HS-27A (cell line): ENCODE measurements at regions not wholly inside any gene's neighbourhood (a gene's known extent, or its start where the extent isn't known, plus 50 kb on each side); places are given as distances from the start of the nearest gene placed in this dataset.
"Not testable (repeated sequence)": the region's sequence is repeated elsewhere in the genome, so short reads cannot be mapped to it uniquely, and the experiment has no call there.

Source experiments
- DNase-seq: peaks from one replicate; pipeline ENCODE4 v3.0.0-alpha.2; 2012; ENCODE audit warnings: low read depth, missing footprints

- no peak for DNase-seq
Measured at GRCh38 chr6:50962213-50962759, 143.6 kb downstream of the TFAP2B start.

DNA sequence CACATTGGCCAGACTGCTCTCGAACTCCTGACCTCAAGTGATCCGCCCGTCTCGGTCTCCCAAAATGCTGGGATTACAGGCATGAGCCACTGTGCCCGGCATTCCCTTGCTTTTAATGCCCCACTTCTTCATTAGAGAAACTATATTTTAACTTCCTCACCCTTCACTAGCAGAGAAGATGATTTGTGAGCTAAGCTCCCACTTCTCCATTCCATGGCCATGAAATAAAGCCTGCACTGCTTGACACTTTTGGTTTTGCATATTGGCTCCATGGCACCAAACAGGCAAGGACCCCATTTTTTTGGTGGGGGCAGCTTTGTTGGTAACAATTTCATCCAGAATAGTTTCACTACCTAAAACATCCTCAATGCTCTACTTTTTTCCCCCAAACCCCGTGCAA lies 145.3 kb downstream of the TFAP2B start:
- no peak for DNase-seq

- no peak for DNase-seq
Measured at GRCh38 chr6:50965495-50965894, 146.8 kb downstream of the TFAP2B start.

GRCh38 chr6:50966532-50966931 lies 147.9 kb downstream of the TFAP2B start:
- DNase-seq = no peak

DNA sequence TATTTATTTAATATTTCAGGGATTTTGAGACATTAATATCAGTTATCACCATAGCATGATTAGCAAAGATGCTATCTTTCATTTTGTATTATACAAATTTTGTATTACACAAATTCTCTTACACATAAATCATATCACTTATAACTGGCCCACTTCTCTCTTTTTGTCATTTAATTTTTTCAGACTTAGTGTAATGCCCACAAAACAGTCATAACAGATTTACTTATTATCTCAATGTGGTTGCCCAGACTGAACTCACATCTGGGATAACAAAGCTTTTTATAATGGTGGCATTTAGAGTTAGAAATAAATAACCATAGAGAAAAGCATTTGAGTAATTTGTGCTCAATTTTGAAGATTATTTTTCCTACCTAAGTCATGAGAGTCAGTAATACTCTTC lies 148.3 kb downstream of the TFAP2B start:
- DNase-seq = no peak

DNA sequence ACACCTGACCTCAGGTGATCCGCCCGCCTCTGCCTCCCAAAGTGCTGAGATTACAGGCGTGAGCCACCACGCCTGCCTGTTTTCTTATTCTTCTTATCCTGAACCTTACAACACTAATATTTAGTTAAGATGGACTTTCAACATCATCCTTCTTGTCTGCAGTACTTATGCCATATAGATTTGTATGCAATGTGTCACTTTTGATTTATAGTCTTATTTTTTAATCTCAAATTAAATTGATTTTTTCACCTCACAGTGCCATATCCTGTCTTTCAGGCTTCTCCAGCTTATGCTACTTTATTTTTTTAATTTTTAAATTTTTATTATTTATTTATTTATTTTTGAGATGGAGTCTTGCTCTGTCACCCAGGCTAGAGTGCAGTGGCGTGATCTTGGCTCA lies 149.6 kb downstream of the TFAP2B start:
- not testable (repeated sequence) for DNase-seq

DNA sequence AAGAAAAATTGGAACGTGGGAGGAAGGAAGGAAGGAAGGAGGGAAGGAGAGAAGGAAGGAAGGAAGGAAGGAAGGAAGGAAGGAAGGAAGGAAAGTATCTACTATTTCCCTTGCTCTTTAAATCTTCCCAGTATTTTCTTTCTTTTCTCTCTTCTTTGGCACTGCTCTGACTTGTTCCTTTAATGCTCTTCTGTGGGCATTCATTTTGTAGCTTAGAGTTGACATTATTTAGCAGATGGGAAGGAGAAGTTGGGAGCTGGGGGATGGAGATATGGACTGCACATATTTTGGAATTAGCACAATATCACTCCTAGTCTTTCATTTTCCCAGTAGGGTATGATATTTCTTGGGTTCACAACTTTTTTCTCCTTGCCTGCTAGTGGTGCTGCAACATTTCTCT lies 152.2 kb downstream of the TFAP2B start:
- DNase-seq = no peak

DNA sequence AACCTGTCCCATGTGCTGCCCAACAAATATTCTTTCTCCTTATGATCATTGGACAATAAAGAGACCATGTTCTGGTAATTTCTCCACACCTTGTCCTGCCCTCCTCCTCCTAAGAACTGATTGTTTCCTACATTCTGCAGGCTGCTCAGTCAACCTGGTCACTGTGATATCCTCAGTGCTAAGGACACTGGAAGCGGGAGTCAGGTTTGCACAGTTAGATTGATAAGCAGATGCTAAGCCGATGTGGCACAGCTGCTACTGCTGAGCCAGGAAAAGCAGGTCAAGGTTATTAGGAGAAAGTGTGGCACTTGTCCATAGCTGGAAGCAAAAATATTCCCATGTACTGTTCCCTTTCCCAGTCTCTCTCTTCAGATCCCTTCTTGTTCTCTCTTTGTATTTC lies 154.8 kb downstream of the TFAP2B start:
- DNase-seq = no peak

- DNase-seq = no peak
Measured at GRCh38 chr6:50974319-50974718, 155.6 kb downstream of the TFAP2B start.

DNA sequence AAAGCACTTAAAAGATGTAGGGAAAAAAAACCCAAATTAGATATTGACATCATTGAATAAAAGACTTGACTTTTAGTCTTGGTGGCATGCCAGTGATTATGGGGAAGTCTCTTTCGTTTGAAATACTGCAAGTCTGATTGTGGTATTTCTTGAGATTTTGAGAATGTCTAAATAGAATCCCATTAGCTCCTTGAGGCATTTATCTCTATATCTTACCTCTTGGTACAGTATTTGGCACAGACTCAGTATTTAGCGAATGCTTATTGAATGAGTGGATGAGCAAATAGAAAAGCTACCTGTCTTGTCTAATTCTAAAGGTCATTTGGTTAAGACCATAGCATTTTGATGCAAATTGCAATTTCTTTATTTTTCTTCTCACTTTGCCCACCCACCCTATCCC lies 156.5 kb downstream of the TFAP2B start:
- DNase-seq = no peak

- no peak for DNase-seq
Measured at GRCh38 chr6:50976907-50977306, 158.2 kb downstream of the TFAP2B start.

- no peak for DNase-seq
Measured at GRCh38 chr6:50977796-50978195, 159.1 kb downstream of the TFAP2B start.

GRCh38 chr6:50978380-50979170 lies 159.9 kb downstream of the TFAP2B start:
- DNase-seq = no peak

DNA sequence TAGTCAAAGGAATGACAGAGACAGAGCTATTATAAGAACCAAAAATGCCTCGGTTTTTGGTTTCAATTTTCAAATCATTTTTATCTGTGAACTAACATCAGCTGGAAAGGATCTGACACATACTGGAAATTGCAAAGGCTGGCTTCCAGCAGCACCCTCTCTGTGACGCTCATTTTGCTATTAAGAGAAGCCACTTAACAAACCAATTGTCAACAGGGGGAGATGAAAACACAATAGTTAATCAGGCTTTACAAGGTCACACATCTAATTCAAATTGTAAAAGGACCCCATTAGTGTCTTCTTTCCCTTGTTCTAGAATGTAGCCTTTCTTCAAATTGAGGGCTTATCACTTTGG lies 160.5 kb downstream of the TFAP2B start:
- no peak for DNase-seq

DNA sequence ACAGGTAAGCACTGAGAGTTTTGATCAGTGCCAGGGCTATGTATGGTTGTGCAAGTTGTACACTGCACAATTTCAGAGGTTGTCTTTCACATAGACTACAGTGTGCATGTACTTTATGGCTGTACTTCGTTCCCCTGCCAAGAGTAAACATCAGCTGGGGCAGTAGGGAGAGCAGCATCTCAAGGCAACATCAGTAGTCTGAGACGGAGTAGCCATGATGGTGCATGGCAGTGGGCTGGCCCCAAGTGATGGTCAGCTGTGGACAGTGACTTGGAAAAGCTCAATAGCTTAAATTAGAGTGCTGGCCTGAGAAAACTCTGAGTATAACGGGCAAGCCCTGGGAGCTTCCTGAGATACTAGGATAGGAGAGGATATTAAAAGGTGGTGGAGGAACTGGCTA lies 165.5 kb downstream of the TFAP2B start:
- DNase-seq = no peak

GRCh38 chr6:50986319-50986718 lies 167.6 kb downstream of the TFAP2B start:
- DNase-seq = peak; percentile 4

GRCh38 chr6:50989123-50989522 lies 170.5 kb downstream of the TFAP2B start:
- DNase-seq = no peak

- peak; percentile 8 for DNase-seq
Measured at GRCh38 chr6:50990750-50991446, 172.2 kb downstream of the TFAP2B start.

- DNase-seq = no peak
Measured at GRCh38 chr6:50992232-50992631, 173.6 kb downstream of the TFAP2B start.

DNA sequence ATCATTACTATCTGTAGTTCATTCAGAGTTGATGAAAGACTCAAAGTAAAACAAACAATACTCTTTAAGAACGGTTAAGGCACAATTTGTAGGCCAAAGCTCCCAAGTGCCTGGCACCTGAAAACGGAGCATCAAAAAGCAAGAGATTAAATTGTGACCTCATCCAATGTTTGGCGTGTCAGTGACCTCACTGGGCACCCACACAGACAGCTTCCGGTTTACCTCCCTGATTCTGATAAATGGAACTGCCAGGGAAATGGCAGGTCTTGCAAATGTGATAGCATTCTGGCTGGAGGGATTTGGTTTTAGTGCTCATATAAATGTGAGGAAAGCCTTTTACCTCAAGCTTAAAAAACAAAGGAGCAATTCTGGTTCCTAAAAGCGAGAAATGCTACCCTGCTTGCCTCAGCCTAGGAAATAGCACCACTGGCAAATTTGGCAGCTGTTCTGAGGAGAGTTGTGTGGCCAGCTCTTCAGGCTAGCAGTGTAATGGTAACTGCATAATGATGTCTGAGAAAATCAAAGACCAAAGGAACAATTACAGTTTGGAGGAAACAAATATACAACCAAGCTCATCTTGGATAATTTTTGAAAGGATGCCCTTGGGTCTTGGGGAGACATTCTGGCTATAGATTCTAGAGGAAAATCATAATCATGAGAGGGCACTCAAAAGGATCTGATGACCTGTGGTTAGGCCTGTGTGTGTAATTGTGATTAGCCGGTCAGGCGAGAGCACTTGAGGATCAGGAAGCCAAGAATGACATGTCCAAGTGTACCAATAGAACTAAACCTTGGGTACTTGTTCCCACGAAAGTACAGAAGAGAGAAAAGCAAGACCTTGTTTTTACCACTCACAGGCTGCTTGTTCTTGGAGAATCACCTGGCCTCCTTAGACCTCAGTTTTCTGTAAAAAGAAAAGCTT lies 174.3 kb downstream of the TFAP2B start:
- DNase-seq = no peak

DNA sequence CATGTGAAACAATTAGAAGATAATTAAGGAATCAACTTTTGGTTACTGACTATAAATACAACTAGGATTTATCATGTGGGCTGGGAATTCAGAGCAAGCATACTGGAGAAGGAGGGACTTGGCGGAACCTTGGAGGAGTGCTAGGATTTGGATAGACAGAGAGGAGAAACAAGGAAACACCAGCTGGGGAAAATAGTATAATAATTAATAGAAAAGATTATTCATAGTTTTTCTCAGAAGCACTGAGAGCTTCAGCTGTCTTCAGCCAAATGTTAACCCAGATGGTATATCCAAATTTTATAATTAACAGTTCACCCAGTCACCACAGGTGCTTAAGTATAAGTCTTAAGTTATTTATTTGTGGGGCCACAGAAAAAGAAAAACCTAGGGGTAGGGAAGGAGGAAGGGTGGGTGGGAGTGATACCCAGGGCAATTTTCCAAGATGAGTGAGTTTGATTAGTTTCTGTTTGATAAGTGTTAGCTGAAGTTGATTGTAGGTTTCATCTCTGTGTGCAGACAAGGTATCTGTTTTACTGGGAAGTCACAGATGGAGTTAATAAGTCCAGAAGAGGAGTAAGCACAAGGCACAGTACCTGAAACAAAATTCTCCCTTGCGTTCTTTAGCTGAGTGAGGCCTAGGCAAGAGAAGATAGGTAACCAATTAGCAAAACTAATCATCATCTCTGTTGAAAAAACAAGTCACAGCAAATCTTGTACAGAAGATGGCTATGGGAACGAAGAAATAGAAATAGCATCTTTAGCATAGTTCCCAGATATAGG lies 175.5 kb downstream of the TFAP2B start:
- no peak for DNase-seq

- DNase-seq = no peak
Measured at GRCh38 chr6:50995036-50995435, 176.4 kb downstream of the TFAP2B start.
